GM19455 (cell line): ENCODE measurements at regions not wholly inside any gene's neighbourhood (a gene's known extent, or its start where the extent isn't known, plus 50 kb on each side); places are given as distances from the start of the nearest gene placed in this dataset.

Source experiments
- ATAC-seq: cut with Tn5 transposase; IDR thresholded peaks from one replicate; pipeline ENCODE4 v1.9.1; 2021; ENCODE audit not compliant: unreplicated experiment

- no peak for ATAC-seq
Measured at GRCh38 chr7:12120632-12121031, 90.5 kb upstream of the TMEM106B start.

DNA sequence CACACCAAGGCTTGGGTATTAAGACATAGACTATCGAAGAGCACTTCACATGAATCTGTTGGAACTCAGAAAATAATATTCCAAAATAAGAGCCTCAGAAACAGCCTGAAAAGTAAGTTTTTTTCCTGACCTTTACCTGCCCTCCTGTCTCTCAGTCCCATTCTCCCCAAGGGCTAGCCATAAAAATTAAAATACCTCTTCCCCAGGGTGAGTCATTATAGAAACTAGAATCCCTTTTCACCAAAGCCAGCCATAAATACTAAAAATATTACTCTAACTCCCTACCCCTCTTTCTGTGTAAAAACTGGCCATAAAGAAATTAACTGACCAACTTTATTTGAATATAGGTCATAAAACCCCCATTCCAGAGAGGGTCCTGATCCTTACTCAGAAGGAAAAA is 87.9 kb upstream of the TMEM106B start:
- no peak for ATAC-seq

DNA sequence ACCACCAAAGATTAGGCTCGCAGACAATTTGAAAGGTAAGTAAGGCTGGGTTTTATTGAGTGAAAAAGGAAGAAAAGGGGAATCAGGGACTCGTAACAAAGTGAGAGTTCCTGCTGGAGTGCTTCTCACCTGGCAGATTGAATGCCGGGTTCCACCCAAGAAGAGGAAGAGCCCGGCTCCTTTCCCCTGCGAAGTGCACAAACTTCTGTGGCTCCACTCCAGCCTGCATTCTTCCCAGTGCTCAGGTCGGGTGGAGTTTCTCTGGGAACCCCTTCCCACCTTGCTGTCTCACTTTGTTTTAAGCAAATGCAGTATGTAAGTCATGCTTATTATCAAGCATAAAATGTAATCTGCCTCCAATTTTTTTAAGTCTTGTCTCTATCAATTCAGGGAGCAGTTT is 87.1 kb upstream of the TMEM106B start:
- ATAC-seq: no peak

DNA sequence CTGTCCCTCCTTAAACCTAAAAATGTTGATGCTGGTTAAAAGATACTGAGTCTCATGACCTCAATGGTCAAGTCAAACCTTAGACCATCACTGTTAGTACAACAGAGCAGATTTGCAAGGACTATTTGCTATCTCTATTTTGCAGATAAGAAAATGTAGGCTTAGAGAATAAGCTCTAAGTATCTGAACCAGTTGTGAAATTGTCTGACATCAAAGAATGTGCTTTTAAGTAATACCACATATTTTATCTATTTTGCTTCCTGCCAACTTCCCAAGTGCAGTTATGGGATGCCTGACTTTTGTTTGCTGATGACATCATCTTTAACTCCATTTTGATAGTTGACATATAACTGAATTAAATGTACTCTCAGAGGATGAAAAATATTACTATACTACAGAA is 83.6 kb upstream of the TMEM106B start:
- no peak for ATAC-seq

DNA sequence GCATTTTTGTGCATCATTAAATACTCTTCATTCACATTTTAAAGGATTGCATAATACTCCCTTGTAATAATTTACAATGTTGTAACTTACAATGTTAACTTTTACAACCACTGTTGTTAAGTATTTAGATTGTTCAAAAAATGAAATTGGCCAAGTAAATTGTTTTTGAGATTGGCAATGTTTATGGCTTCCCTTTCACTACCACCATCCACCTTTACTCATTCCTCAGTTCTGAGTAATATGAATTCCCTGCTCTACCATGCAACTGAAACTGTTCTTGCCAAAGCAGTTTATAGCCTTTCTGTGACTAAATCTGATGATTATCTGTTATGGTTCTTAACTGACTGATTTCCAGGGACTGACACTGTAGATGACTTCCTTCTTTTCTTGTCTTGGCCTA is 80.5 kb upstream of the TMEM106B start:
- ATAC-seq: no peak

- no peak for ATAC-seq
Measured at GRCh38 chr7:12131122-12131521, 80.0 kb upstream of the TMEM106B start.

DNA sequence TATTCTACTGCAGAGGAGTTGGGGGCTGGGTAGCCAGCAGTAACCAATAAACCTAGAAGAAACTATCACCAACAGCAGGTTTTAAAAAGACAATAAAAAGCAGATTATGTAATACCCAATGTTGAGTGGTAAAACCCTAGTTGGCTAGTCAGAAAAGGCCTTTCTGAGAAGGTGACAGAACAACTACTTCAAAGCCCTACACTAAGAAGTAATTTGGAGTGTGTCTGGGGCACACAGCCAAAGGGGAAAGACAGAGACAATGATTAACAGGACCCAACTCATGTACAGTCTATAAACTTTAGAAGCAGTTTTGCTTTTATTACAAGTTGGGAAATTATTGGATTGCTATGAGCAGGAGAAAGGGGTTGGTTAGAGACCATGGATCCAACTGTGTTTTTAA is 77.2 kb upstream of the TMEM106B start:
- no peak for ATAC-seq

GRCh38 chr7:12136523-12136922 is 74.6 kb upstream of the TMEM106B start:
- no peak for ATAC-seq

DNA sequence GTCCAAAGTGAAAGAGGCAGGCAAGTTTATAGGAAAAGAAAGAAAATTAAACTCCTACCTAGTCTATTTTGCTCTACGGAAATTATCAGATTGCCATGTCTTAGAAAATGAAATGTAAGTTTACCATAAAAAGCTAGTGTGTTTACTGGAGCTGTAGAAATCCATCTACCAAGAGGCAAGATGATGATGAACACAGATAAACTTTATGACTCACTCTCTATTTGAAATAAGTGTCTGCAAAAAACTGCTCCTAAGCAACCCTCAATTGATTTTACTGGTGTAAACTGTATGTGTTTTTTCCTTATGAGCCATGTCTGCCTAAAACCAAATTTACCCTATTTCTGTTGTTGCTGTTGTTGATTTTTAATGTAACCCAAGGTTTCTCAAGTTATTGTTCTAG is 73.8 kb upstream of the TMEM106B start:
- no peak for ATAC-seq

GRCh38 chr7:12138421-12138820 is 72.7 kb upstream of the TMEM106B start:
- ATAC-seq: no peak

GRCh38 chr7:12139416-12139815 is 71.7 kb upstream of the TMEM106B start:
- ATAC-seq: no peak

- ATAC-seq: no peak
Measured at GRCh38 chr7:12146813-12147212, 64.3 kb upstream of the TMEM106B start.

- ATAC-seq: no peak
Measured at GRCh38 chr7:12152196-12152918, 58.7 kb upstream of the TMEM106B start.

- no peak for ATAC-seq
Measured at GRCh38 chr7:12154119-12154518, 57.0 kb upstream of the TMEM106B start.

- no peak for ATAC-seq
Measured at GRCh38 chr7:12157517-12157916, 53.6 kb upstream of the TMEM106B start.

GRCh38 chr7:12158334-12159060 is 52.6 kb upstream of the TMEM106B start:
- no peak for ATAC-seq

DNA sequence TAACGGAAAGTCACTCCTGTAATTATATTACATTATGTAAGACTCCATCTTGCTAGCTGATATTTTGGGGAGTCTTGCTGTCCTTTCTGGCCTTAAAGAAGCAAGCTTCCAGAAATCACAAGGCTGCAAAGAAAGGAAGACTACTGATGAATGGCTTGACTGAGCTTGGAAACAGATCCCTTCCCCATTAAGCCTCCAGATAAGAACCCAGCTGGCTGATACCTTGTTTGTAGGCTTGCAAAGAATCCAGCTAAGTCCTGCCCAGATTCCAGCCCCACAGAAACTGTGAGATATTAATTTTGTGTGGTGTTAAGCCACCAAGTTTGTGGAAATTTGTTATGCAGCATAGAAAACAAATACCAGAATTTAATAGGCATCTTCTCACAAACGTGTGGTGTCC is 49.9 kb upstream of the TMEM106B start:
- no peak for ATAC-seq
